Head of caudate nucleus (tissue), 42 donors: ENCODE measurements at regions not wholly inside any gene's neighbourhood (a gene's known extent, or its start where the extent isn't known, plus 50 kb on each side); places are given as distances from the start of the nearest gene placed in this dataset.
"Not testable (repeated sequence)": the region's sequence is repeated elsewhere in the genome, so short reads cannot be mapped to it uniquely, and the experiment has no call there.

Experiments
- DNase-seq, 42 donors: peaks; one replicate each; pipeline versions ENCODE4 v3.0.0 to v3.0.0-alpha.2; 2020 to 2021; ENCODE audit warnings: mixed read lengths in 7 of 42
- intact Hi-C: fragments of 100-400 bp; cut with DNase I; formaldehyde crosslinking; loops from one replicate; pipeline ENCODE4 v1.15.0; 2022

GRCh38 chr3:87756616-87757015 lies 302.2 kb downstream of the CGGBP1 start:
- intact Hi-C loops, result no loop called here
- no peak for DNase-seq

GRCh38 chr3:87755852-87756251 lies 303.0 kb downstream of the CGGBP1 start:
- intact Hi-C loops, result no loop called here
- DNase-seq, result no peak

GRCh38 chr3:87742250-87742649 lies 316.6 kb downstream of the CGGBP1 start:
- intact Hi-C loops, result no loop called here
- no peak for DNase-seq

GRCh38 chr3:87740894-87741293 lies 317.9 kb downstream of the CGGBP1 start:
- intact Hi-C loops, DNase-seq: not testable (repeated sequence)

GRCh38 chr3:87737817-87738216 lies 321.0 kb downstream of the CGGBP1 start:
- DNase-seq, intact Hi-C loops: not testable (repeated sequence)

GRCh38 chr3:87733671-87734367 lies 325.0 kb downstream of the CGGBP1 start:
- DNase-seq, result no peak
- intact Hi-C loops, result no loop called here

GRCh38 chr3:87732294-87732693 lies 326.5 kb downstream of the CGGBP1 start:
- no peak for DNase-seq
- intact Hi-C loops, result no loop called here

- DNase-seq, result no peak
- intact Hi-C loops, result no loop called here
Measured at GRCh38 chr3:87727783-87728182, 331.0 kb downstream of the CGGBP1 start.

- no peak for DNase-seq
- intact Hi-C loops, result no loop called here
Measured at GRCh38 chr3:87719060-87719459, 339.7 kb downstream of the CGGBP1 start.

- intact Hi-C loops, result no loop called here
- no peak for DNase-seq
Measured at GRCh38 chr3:87710511-87710910, 348.3 kb downstream of the CGGBP1 start.

- intact Hi-C loops, result no loop called here
- no peak for DNase-seq
Measured at GRCh38 chr3:87710028-87710427, 348.8 kb downstream of the CGGBP1 start.

GRCh38 chr3:87706176-87706575 lies 352.6 kb downstream of the CGGBP1 start:
- intact Hi-C loops, result no loop called here
- no peak for DNase-seq

- intact Hi-C loops, result no loop called here
- DNase-seq, result no peak
Measured at GRCh38 chr3:87702600-87702999, 356.2 kb downstream of the CGGBP1 start.

- peak in 2 of 42 donors; percentile 1 for DNase-seq
- intact Hi-C loops, result no loop called here
Measured at GRCh38 chr3:87696124-87697013, 362.4 kb downstream of the CGGBP1 start.

- intact Hi-C loops, result no loop called here
Measured at GRCh38 chr3:87694678-87695077, 364.1 kb downstream of the CGGBP1 start.

GRCh38 chr3:87691109-87691508 lies 367.7 kb downstream of the CGGBP1 start:
- intact Hi-C loops, result no loop called here
- DNase-seq, result no peak

More at GRCh38 chr3:87694678-87695077, 364.1 kb downstream of the CGGBP1 start:
- no peak for DNase-seq

- intact Hi-C loops, DNase-seq: not testable (repeated sequence)
Measured at GRCh38 chr3:87678984-87679660, 379.7 kb downstream of the CGGBP1 start.

GRCh38 chr3:87674397-87675161 lies 384.2 kb downstream of the CGGBP1 start:
- intact Hi-C loops, result no loop called here
- no peak for DNase-seq

- intact Hi-C loops, result no loop called here
- no peak for DNase-seq
Measured at GRCh38 chr3:87673132-87673531, 385.7 kb downstream of the CGGBP1 start.
